ENCODE measurements at regions not wholly inside any gene's neighbourhood (a gene's known extent, or its start where the extent isn't known, plus 50 kb on each side); places are given as distances from the start of the nearest gene placed in this dataset.

DNA sequence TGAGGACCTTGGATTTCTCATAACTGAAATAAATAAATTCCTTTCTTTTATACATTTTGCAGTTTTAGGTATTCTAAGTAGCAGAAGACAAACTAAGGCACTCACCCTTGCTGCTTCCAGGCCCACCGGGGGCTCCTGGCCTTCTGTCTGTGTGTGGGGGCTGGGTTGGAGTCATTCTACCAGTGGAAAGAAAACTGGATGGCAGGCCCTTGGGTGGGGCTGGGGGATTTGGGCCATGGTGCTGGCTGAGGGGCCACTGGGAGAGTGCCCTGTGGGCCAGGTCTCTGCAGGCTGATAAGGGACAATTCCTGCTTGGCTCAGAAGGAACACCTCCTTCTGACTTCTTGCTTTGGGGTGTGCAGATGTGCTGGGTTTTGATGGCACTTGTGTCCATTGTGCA lies 54.0 kb upstream of the CSF3R start:
- POLR2A ChIA-PET (ENCODE audit: low non-redundant PET), result no interaction called here
- Histone ChIP-seq H3K27ac (ENCODE audit: low read depth, low read length, poor library complexity, severe bottlenecking) (no peak overlapping the region), H3K4me3 (ENCODE audit: low read depth, low read length, poor library complexity, severe bottlenecking) (no peak overlapping the region), H3K4me1 (ENCODE audit: insufficient read depth, low read length, poor library complexity, severe bottlenecking) (no peaks in the 10 kb centered on the region), H3K27me3 (replicated peaks; ENCODE audit: insufficient read depth, low read depth, low read length, poor library complexity) (peaks cover 31% of the 10 kb centered on the region), H3K9me3 (ENCODE audit: low read depth, low read length, poor library complexity, severe bottlenecking) (no peaks in the 10 kb centered on the region), H3K36me3 (ENCODE audit: insufficient read depth, low read length, poor library complexity, severe bottlenecking) (no peaks in the 10 kb centered on the region)
- DNase-seq (ENCODE audit: low spot score), result no peak
- no TSS peak for BruUV-seq (replicated peaks)
- TF ChIP-seq, protein P1, sequence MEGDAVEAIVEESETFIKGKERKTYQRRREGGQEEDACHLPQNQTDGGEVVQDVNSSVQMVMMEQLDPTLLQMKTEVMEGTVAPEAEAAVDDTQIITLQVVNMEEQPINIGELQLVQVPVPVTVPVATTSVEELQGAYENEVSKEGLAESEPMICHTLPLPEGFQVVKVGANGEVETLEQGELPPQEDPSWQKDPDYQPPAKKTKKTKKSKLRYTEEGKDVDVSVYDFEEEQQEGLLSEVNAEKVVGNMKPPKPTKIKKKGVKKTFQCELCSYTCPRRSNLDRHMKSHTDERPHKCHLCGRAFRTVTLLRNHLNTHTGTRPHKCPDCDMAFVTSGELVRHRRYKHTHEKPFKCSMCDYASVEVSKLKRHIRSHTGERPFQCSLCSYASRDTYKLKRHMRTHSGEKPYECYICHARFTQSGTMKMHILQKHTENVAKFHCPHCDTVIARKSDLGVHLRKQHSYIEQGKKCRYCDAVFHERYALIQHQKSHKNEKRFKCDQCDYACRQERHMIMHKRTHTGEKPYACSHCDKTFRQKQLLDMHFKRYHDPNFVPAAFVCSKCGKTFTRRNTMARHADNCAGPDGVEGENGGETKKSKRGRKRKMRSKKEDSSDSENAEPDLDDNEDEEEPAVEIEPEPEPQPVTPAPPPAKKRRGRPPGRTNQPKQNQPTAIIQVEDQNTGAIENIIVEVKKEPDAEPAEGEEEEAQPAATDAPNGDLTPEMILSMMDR (conservative IDR thresholded peaks at IDR 0.05; ENCODE audit: low read depth, low read length), result no peak
- no peak for TF ChIP-seq EZH2 (IDR thresholded peaks at IDR 0.05; ENCODE audit: borderline replicate concordance, low read depth, low read length, poor library complexity, severe bottlenecking)
- intact Hi-C loops (cut with micrococcal nuclease; ENCODE audit: unreplicated experiment), result no loop called here
- CTCF ChIA-PET, result no interaction called here

DNA sequence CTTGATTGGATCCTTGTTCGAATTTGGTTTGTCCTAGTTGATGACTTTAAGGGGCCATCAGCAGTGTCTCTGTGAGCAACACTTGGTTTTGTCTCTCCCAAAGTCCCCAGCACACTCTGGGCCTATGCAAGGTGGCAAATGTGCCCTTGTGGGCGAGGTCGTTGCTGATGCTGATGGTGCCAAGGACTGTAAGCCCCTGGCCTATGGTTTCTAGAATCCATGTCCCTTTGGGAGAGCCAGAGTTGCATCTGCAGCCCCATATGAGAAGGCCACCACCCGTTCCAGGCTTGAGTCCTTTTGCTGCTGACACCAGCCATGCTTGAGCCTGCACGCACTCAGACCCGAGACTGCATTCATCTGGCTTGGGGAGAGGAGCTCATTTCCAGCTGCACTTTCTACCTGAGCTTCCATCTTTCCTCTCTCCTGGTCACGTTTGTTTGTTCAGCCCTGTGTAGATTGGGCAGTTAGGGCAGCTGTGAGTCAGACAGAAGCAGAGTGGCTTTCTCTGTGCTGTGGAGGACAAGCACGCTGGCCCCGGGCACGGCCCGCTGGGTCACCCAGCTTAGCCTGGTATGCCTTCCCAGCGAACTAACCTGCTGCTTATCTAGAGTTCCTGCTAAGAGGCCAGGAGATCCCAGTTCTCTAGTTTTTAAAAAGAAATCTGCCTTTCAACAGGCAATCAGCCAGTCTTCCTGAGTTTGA lies 52.1 kb upstream of the CSF3R start:
- intact Hi-C loops (cut with micrococcal nuclease; ENCODE audit: unreplicated experiment), result no loop called here
- H3K9me3 ChIP-seq (ENCODE audit: low read depth, low read length, poor library complexity, severe bottlenecking), result no peaks in the 10 kb centered on the region
- ChIA-PET CTCF (no interaction called here), POLR2A (ENCODE audit: low non-redundant PET) (no interaction called here)
- peaks cover 31% of the 10 kb centered on the region for H3K27me3 ChIP-seq (replicated peaks; ENCODE audit: insufficient read depth, low read depth, low read length, poor library complexity)
- no TSS peak for BruUV-seq (replicated peaks)
- DNase-seq (ENCODE audit: low spot score), result no peak
- TF ChIP-seq EZH2 (IDR thresholded peaks at IDR 0.05; ENCODE audit: borderline replicate concordance, low read depth, low read length, poor library complexity, severe bottlenecking), result no peak
- TF ChIP-seq, protein P1 (conservative IDR thresholded peaks at IDR 0.05; ENCODE audit: low read depth, low read length), result no peak
- no peak overlapping the region for H3K27ac ChIP-seq (ENCODE audit: low read depth, low read length, poor library complexity, severe bottlenecking)
- H3K4me3 ChIP-seq (ENCODE audit: low read depth, low read length, poor library complexity, severe bottlenecking), result no peak overlapping the region
- H3K4me1 ChIP-seq (ENCODE audit: insufficient read depth, low read length, poor library complexity, severe bottlenecking), result no peaks in the 10 kb centered on the region
- no peaks in the 10 kb centered on the region for H3K36me3 ChIP-seq (ENCODE audit: insufficient read depth, low read length, poor library complexity, severe bottlenecking)

DNA sequence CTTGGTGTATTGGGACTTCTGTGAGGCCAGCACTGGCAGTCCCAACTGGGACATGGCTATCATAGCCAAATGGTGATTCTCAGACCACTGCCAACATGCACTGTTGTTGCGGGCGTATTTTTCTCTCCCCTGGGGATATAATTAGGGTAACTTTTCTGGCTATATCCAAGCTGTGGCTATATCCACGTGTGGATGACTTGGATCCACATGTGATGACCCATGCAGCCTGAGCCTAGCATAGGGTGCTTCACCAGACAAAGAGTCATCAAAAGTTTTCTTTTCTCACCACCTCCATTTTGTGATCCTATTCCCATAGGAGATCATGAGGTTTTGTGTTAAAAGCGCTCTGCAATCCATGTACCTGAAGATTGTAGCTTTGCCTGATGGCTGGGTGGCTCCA lies 51.2 kb upstream of the CSF3R start:
- no peaks in the 10 kb centered on the region for H3K4me1 ChIP-seq (ENCODE audit: insufficient read depth, low read length, poor library complexity, severe bottlenecking)
- H3K27me3 ChIP-seq (replicated peaks; ENCODE audit: insufficient read depth, low read depth, low read length, poor library complexity), result peaks cover 31% of the 10 kb centered on the region
- no peaks in the 10 kb centered on the region for H3K9me3 ChIP-seq (ENCODE audit: low read depth, low read length, poor library complexity, severe bottlenecking)
- ChIA-PET CTCF (no interaction called here), POLR2A (ENCODE audit: low non-redundant PET) (no interaction called here)
- H3K4me3 ChIP-seq (ENCODE audit: low read depth, low read length, poor library complexity, severe bottlenecking), result no peak overlapping the region
- no TSS peak for BruUV-seq (replicated peaks)
- TF ChIP-seq, protein P1 (conservative IDR thresholded peaks at IDR 0.05; ENCODE audit: low read depth, low read length), result no peak
- TF ChIP-seq EZH2 (IDR thresholded peaks at IDR 0.05; ENCODE audit: borderline replicate concordance, low read depth, low read length, poor library complexity, severe bottlenecking), result no peak
- H3K36me3 ChIP-seq (ENCODE audit: insufficient read depth, low read length, poor library complexity, severe bottlenecking), result no peaks in the 10 kb centered on the region
- H3K27ac ChIP-seq (ENCODE audit: low read depth, low read length, poor library complexity, severe bottlenecking), result no peak overlapping the region
- intact Hi-C loops (cut with micrococcal nuclease; ENCODE audit: unreplicated experiment), result no loop called here
- no peak for DNase-seq (ENCODE audit: low spot score)

All from A673 (cell line).